Activated CD8-positive, alpha-beta memory T cell treated with anti-CD3 and anti-CD28 coated beads for 24 hours (primary cell): ENCODE measurements at regions not wholly inside any gene's neighbourhood (a gene's known extent, or its start where the extent isn't known, plus 50 kb on each side); places are given as distances from the start of the nearest gene placed in this dataset.

Source experiments
- DNase-seq: peaks from one replicate; pipeline ENCODE4 v3.0.0-alpha.2; 2020

GRCh38 chr2:19807866-19808265, 93.9 kb downstream of the TTC32 start:
- DNase-seq, result no peak

- DNase-seq, result no peak
Observed at GRCh38 chr2:19807346-19807745, 94.4 kb downstream of the TTC32 start.

- no peak for DNase-seq
Observed at GRCh38 chr2:19806591-19806990, 95.2 kb downstream of the TTC32 start.

GRCh38 chr2:19806131-19806530, 95.7 kb downstream of the TTC32 start:
- DNase-seq, result no peak

GRCh38 chr2:19805266-19805665, 96.5 kb downstream of the TTC32 start:
- DNase-seq, result no peak

GRCh38 chr2:19804639-19805260, 97.0 kb downstream of the TTC32 start:
- DNase-seq, result no peak

GRCh38 chr2:19802086-19802841, 99.5 kb downstream of the TTC32 start:
- no peak for DNase-seq

GRCh38 chr2:19801367-19802080, 100.3 kb downstream of the TTC32 start:
- DNase-seq, result no peak

GRCh38 chr2:19800796-19801195, 101.0 kb downstream of the TTC32 start:
- DNase-seq, result no peak

GRCh38 chr2:19799881-19800780, 101.7 kb downstream of the TTC32 start:
- DNase-seq, result no peak

- DNase-seq, result no peak
Observed at GRCh38 chr2:19797871-19798270, 103.9 kb downstream of the TTC32 start.

GRCh38 chr2:19797243-19797810, 104.5 kb downstream of the TTC32 start:
- no peak for DNase-seq

GRCh38 chr2:19796035-19796695, 105.6 kb downstream of the TTC32 start:
- DNase-seq, result no peak

- DNase-seq, result no peak
Observed at GRCh38 chr2:19793132-19793750, 108.5 kb downstream of the TTC32 start.

GRCh38 chr2:19790291-19790690, 111.5 kb downstream of the TTC32 start:
- no peak for DNase-seq

GRCh38 chr2:19787134-19787533, 114.6 kb downstream of the TTC32 start:
- no peak for DNase-seq

GRCh38 chr2:19786408-19787058, 115.2 kb downstream of the TTC32 start:
- no peak for DNase-seq

- no peak for DNase-seq
Observed at GRCh38 chr2:19785867-19786266, 115.9 kb downstream of the TTC32 start.

- peak; percentile 1 for DNase-seq
Observed at GRCh38 chr2:19785447-19785846, 116.3 kb downstream of the TTC32 start.

GRCh38 chr2:19784456-19784855, 117.3 kb downstream of the TTC32 start:
- DNase-seq, result no peak

GRCh38 chr2:19783935-19784334, 117.8 kb downstream of the TTC32 start:
- no peak for DNase-seq
